Neural progenitor cell (in vitro differentiated cells): ENCODE measurements at regions not wholly inside any gene's neighbourhood (a gene's known extent, or its start where the extent isn't known, plus 50 kb on each side); places are given as distances from the start of the nearest gene placed in this dataset.

ENCODE experiments used
- EZH2 ChIP-seq: fragments of 200-600 bp; sonication (generic); IDR thresholded peaks from 2 replicates; pipeline ENCODE4 v1.6.1; 2017; ENCODE audit warnings: antibody characterized with exemption, mild to moderate bottlenecking, moderate library complexity
- EZH2phosphoT487 ChIP-seq: fragments of 200-600 bp; sonication (generic); IDR thresholded peaks from 2 replicates; pipeline ENCODE4 v1.6.1; 2017; ENCODE audit warnings: antibody characterized with exemption
- TF ChIP-seq, protein P1 (sequence below): fragments of 200-600 bp; sonication (generic); IDR thresholded peaks from 2 replicates; pipeline ENCODE4 v1.5.1; 2017; ENCODE audit warnings: antibody characterized with exemption, mild to moderate bottlenecking

DNA sequence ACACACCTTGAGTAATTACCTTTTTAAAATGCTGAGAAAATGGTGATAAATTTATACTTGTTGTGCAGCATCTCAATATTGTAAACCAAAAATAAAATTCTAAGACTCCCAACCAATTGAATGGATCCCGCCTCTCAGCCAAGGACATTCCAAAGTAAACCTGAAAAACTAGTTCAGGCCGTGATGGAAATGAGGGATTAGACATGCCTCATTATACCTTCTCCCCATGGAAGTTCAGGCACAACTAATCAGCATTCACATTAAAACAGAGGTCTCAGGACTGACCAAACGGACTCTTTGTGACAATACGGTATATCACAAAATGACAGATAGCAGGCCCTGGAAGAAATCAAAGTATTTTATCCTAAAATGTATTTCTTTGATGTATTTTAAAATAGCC, 907.4 kb upstream of the RAG2 start:
- TF ChIP-seq, protein P1, sequence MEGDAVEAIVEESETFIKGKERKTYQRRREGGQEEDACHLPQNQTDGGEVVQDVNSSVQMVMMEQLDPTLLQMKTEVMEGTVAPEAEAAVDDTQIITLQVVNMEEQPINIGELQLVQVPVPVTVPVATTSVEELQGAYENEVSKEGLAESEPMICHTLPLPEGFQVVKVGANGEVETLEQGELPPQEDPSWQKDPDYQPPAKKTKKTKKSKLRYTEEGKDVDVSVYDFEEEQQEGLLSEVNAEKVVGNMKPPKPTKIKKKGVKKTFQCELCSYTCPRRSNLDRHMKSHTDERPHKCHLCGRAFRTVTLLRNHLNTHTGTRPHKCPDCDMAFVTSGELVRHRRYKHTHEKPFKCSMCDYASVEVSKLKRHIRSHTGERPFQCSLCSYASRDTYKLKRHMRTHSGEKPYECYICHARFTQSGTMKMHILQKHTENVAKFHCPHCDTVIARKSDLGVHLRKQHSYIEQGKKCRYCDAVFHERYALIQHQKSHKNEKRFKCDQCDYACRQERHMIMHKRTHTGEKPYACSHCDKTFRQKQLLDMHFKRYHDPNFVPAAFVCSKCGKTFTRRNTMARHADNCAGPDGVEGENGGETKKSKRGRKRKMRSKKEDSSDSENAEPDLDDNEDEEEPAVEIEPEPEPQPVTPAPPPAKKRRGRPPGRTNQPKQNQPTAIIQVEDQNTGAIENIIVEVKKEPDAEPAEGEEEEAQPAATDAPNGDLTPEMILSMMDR: no peak
- no peak for TF ChIP-seq EZH2
- no peak for TF ChIP-seq EZH2phosphoT487
